ENCODE measurements at regions not wholly inside any gene's neighbourhood (a gene's known extent, or its start where the extent isn't known, plus 50 kb on each side); places are given as distances from the start of the nearest gene placed in this dataset.

DNA sequence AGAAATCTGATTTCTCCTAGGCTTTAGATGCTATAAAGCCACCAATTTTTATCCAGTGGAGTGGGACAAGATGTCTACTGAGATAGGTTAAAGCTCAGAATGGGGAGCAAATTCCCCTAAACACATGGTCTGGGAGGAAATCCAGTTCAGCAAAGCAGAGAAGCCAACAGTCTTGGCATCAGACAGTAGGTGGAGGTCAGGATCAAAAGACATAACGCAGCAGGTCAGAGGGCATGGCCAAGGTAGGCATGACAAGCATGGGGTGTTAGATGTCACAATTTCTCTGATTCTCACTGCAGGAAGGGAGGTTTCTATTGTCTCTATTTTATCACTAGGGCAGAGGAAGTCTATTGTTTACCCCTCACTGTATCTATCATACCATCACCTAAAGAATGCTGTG, 288.2 kb downstream of the ACTL7B start:
- peak overlapping the region; percentile 29 for H2AFZ ChIP-seq (ENCODE audit: control insufficient read depth, low read length)
- no peak overlapping the region for H3K4me3 ChIP-seq (ENCODE audit: control insufficient read depth in 2 of 3, extremely low read depth in 1 of 3, insufficient read depth in 2 of 3, low read depth in 1 of 3, low read length in 3 of 3)
- no peak for TF ChIP-seq EZH2 (IDR thresholded peaks at IDR 0.05; ENCODE audit: low read length)
- TF ChIP-seq, protein P1, sequence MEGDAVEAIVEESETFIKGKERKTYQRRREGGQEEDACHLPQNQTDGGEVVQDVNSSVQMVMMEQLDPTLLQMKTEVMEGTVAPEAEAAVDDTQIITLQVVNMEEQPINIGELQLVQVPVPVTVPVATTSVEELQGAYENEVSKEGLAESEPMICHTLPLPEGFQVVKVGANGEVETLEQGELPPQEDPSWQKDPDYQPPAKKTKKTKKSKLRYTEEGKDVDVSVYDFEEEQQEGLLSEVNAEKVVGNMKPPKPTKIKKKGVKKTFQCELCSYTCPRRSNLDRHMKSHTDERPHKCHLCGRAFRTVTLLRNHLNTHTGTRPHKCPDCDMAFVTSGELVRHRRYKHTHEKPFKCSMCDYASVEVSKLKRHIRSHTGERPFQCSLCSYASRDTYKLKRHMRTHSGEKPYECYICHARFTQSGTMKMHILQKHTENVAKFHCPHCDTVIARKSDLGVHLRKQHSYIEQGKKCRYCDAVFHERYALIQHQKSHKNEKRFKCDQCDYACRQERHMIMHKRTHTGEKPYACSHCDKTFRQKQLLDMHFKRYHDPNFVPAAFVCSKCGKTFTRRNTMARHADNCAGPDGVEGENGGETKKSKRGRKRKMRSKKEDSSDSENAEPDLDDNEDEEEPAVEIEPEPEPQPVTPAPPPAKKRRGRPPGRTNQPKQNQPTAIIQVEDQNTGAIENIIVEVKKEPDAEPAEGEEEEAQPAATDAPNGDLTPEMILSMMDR (optimal IDR thresholded peaks at IDR 0.05 in 1 of 3, IDR thresholded peaks at IDR 0.05 in 1 of 3, conservative IDR thresholded peaks at IDR 0.05 in 1 of 3; ENCODE audit: extremely low read depth in 1 of 3, insufficient read depth in 2 of 3, low read length in 3 of 3): peak in 1 of 3 experiments; percentile 13
- FAIRE-seq (no peak), DNase-seq (ENCODE audit: low read depth, low spot score) (no peak)
- no peaks in the 10 kb centered on the region for H3K79me2 ChIP-seq (ENCODE audit: control insufficient read depth, insufficient read depth, low read length)
- peak overlapping the region; percentile 25 for H3K27ac ChIP-seq (ENCODE audit: control insufficient read depth, insufficient read depth, low read length)
- H3K4me1 ChIP-seq (ENCODE audit: control insufficient read depth, extremely low read depth, insufficient read depth, low read length): peaks cover 40% of the 10 kb centered on the region
- no peak overlapping the region for H3K9ac ChIP-seq (ENCODE audit: control insufficient read depth, extremely low read depth, insufficient read depth, low read length)
- H3K4me2 ChIP-seq (ENCODE audit: control insufficient read depth, extremely low read depth, insufficient read depth, low read depth, low read length): no peak overlapping the region
- no peaks in the 10 kb centered on the region for H3K9me1 ChIP-seq (ENCODE audit: control insufficient read depth, extremely low read depth, insufficient read depth, low read length)
- no peaks in the 10 kb centered on the region for H4K20me1 ChIP-seq (ENCODE audit: control insufficient read depth, extremely low read depth, insufficient read depth, low read length)
- dilution Hi-C loops (cut with MboI; ENCODE audit: extremely low pct_ligation_motif_present, low sequenced_read_pairs): no loop called here
- no peaks in the 10 kb centered on the region for H3K9me3 ChIP-seq (ENCODE audit: control insufficient read depth, low read depth, low read length)
- H3K36me3 ChIP-seq (ENCODE audit: control insufficient read depth in 2 of 2, extremely low read depth in 1 of 2, insufficient read depth in 2 of 2, low read length in 2 of 2): no peaks in the 10 kb centered on the region
- no peaks in the 10 kb centered on the region for H3K27me3 ChIP-seq (ENCODE audit: control insufficient read depth, extremely low read depth, insufficient read depth, low read length)

DNA sequence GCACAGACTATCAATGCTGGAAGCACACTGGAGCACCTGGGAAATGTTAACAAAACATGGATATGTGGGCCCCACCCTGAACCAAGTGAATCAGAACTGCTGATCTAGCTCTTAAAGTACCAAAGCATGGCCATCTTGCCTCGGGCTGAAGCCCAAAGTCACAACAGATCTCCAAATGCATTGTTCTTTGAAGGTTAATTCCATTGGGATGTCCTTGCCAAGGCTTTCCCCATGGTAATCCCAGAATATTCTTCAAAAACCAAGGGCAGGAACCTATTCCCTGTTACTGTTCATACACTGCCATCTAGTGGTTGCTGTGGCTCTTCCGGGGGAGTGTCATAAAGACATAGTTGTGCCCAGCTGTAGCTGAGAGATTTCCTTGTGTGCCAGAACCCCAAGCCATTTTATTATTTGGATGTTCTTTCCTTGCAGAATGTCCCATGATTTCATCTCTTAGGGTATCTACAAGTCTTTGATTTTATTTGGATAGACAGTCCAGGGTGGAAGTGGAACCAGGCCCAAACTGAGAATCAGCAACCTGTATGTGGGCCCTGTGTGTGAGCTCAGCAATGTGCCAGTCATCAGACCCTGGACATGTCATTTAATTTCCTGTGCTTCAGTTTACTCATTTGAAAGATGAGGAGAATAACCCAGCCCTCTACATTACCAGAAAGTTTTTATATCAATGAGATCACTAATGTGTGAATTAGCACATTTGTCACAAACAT, 290.0 kb downstream of the ACTL7B start:
- no peak overlapping the region for H2AFZ ChIP-seq (ENCODE audit: control insufficient read depth, low read length)
- H3K4me2 ChIP-seq (ENCODE audit: control insufficient read depth, extremely low read depth, insufficient read depth, low read depth, low read length): no peak overlapping the region
- H3K36me3 ChIP-seq (ENCODE audit: control insufficient read depth in 2 of 2, extremely low read depth in 1 of 2, insufficient read depth in 2 of 2, low read length in 2 of 2): no peaks in the 10 kb centered on the region
- no peaks in the 10 kb centered on the region for H3K9me3 ChIP-seq (ENCODE audit: control insufficient read depth, low read depth, low read length)
- H3K27me3 ChIP-seq (ENCODE audit: control insufficient read depth, extremely low read depth, insufficient read depth, low read length): no peaks in the 10 kb centered on the region
- H3K79me2 ChIP-seq (ENCODE audit: control insufficient read depth, insufficient read depth, low read length): no peaks in the 10 kb centered on the region
- H3K9ac ChIP-seq (ENCODE audit: control insufficient read depth, extremely low read depth, insufficient read depth, low read length): no peak overlapping the region
- TF ChIP-seq EZH2 (IDR thresholded peaks at IDR 0.05; ENCODE audit: low read length): no peak
- TF ChIP-seq, protein P1 (optimal IDR thresholded peaks at IDR 0.05 in 1 of 3, IDR thresholded peaks at IDR 0.05 in 1 of 3, conservative IDR thresholded peaks at IDR 0.05 in 1 of 3; ENCODE audit: extremely low read depth in 1 of 3, insufficient read depth in 2 of 3, low read length in 3 of 3): peak; percentile 68 to 89 (median 86)
- DNase-seq (ENCODE audit: low read depth, low spot score): peak; percentile 73
- peak; percentile 95 for FAIRE-seq
- peak overlapping the region; percentile 10 for H3K27ac ChIP-seq (ENCODE audit: control insufficient read depth, insufficient read depth, low read length)
- H3K9me1 ChIP-seq (ENCODE audit: control insufficient read depth, extremely low read depth, insufficient read depth, low read length): no peaks in the 10 kb centered on the region
- no peaks in the 10 kb centered on the region for H4K20me1 ChIP-seq (ENCODE audit: control insufficient read depth, extremely low read depth, insufficient read depth, low read length)
- no peak overlapping the region for H3K4me3 ChIP-seq (ENCODE audit: control insufficient read depth in 2 of 3, extremely low read depth in 1 of 3, insufficient read depth in 2 of 3, low read depth in 1 of 3, low read length in 3 of 3)
- peaks cover 49% of the 10 kb centered on the region for H3K4me1 ChIP-seq (ENCODE audit: control insufficient read depth, extremely low read depth, insufficient read depth, low read length)
- dilution Hi-C loops (cut with MboI; ENCODE audit: extremely low pct_ligation_motif_present, low sequenced_read_pairs): no loop called here

Measured in keratinocyte (primary cell).